ENCODE measurements at regions not wholly inside any gene's neighbourhood (a gene's known extent, or its start where the extent isn't known, plus 50 kb on each side); places are given as distances from the start of the nearest gene placed in this dataset.

- TF ChIP-seq MAX (IDR thresholded peaks at IDR 0.05) (peak; percentile 79), JUN (IDR thresholded peaks at IDR 0.05) (peak in 1 of 2 experiments; percentile 55; a peak in 1 of 5 replicates), NR3C1 (IDR thresholded peaks at IDR 0.05) (no peak), EHF (CRISPR knock-in tag; IDR thresholded peaks at IDR 0.05) (no peak), CBX2 (IDR thresholded peaks at IDR 0.05; ENCODE audit: borderline replicate concordance, low read depth) (no peak), HOXB5 (CRISPR knock-in tag; IDR thresholded peaks at IDR 0.05) (no peak), POLR2A (IDR thresholded peaks at IDR 0.05; ENCODE audit: low read length) (no peak), MYC (IDR thresholded peaks at IDR 0.05; ENCODE audit: borderline replicate concordance, low read length) (no peak), CBX8 (IDR thresholded peaks at IDR 0.05) (no peak), CHD2 (IDR thresholded peaks at IDR 0.05; ENCODE audit: low read length, partially characterized antibody) (no peak), REST (IDR thresholded peaks at IDR 0.05) (no peak), NPAS2 (CRISPR knock-in tag; IDR thresholded peaks at IDR 0.05; ENCODE audit: borderline replicate concordance) (no peak), PBX3 (IDR thresholded peaks at IDR 0.05) (0 out of 2 replicates have a peak, but pooled peaks have one; percentile 11), ZFP36 (IDR thresholded peaks at IDR 0.05; ENCODE audit: borderline replicate concordance, partially characterized antibody) (no peak), KDM5A (IDR thresholded peaks at IDR 0.05) (no peak), PHF8 (IDR thresholded peaks at IDR 0.05; ENCODE audit: borderline replicate concordance, low read depth) (no peak), TFCP2L1 (CRISPR knock-in tag; IDR thresholded peaks at IDR 0.05) (no peak), ZC3H11A (IDR thresholded peaks at IDR 0.05) (no peak), JUNB (IDR thresholded peaks at IDR 0.05) (peak; percentile 87), ELK1 (IDR thresholded peaks at IDR 0.05; ENCODE audit: low read depth, low read length) (no peak), FOXS1 (CRISPR knock-in tag; IDR thresholded peaks at IDR 0.05) (0 out of 2 replicates have a peak, but pooled peaks have one; percentile 29), CEBPB (IDR thresholded peaks at IDR 0.05) (no peak), ESRRA (IDR thresholded peaks at IDR 0.05; ENCODE audit: borderline replicate concordance, low read length) (no peak)
Measured at GRCh38 chr19:46951171-46951986, 68.3 kb upstream of the NPAS1 start (continued).

GRCh38 chr19:46952874-46953273, 66.8 kb upstream of the NPAS1 start:
- H3K4me1 ChIP-seq, result peaks cover 55% of the 10 kb centered on the region
- CTCF ChIA-PET, result interaction anchor here (0.6 to 6.6 kb wide), 10 partner anchors 9 to 206 kb away, joined by 3 to 62 read pairs (median 3); partner anchors contain the start of gene SLC1A5
- no peak overlapping the region; the same call in 2 of the 3 replicates for H3K4me2 ChIP-seq
- no peaks in the 10 kb centered on the region for H3K9me3 ChIP-seq
- no peak overlapping the region for H3K4me3 ChIP-seq
- 85% methylated on average over 5 of the region's 5 CpGs for WGBS (ENCODE audit: missing lambda C conversion rate)
- DNase-seq (ENCODE audit: low read depth in 1 of 2, low spot score in 1 of 2) (no peak), FAIRE-seq (no peak), ATAC-seq (no peak)
- H3K27ac ChIP-seq, result peak overlapping the region; percentile 55 to 78; a peak in 5 of 6 replicates
- TF ChIP-seq MAFK (IDR thresholded peaks at IDR 0.05; ENCODE audit: partially characterized antibody), result peak; percentile 81
- TF ChIP-seq FOSL2 (IDR thresholded peaks at IDR 0.05), result no peak
- TF ChIP-seq FOSL2 (CRISPR knock-in tag; IDR thresholded peaks at IDR 0.05), result no peak
- TF ChIP-seq ELK1 (IDR thresholded peaks at IDR 0.05; ENCODE audit: low read depth, low read length), result no peak
- TF ChIP-seq RNF2 (IDR thresholded peaks at IDR 0.05; ENCODE audit: borderline replicate concordance, low read depth), result no peak
- no peak for TF ChIP-seq HDAC2 (IDR thresholded peaks at IDR 0.05)
- TF ChIP-seq HES2 (IDR thresholded peaks at IDR 0.05), result no peak
- POLR2A ChIA-PET, result no interaction called here

Measured in A549 (cell line).